GM10248 (cell line): ENCODE measurements at regions not wholly inside any gene's neighbourhood (a gene's known extent, or its start where the extent isn't known, plus 50 kb on each side); places are given as distances from the start of the nearest gene placed in this dataset.
"Not testable (repeated sequence)": the region's sequence is repeated elsewhere in the genome, so short reads cannot be mapped to it uniquely, and the experiment has no call there.

Source experiments
- CTCF ChIA-PET: fragments of 300-600 bp; sonication (Branson Sonifier 250); formaldehyde crosslinking; extraction: SDS; loops from one replicate; lab custom pipeline; 2021; ENCODE audit warnings: antibody characterized with exemption; lab: Yijun Ruan, JAX
- POLR2A ChIA-PET: fragments of 350-650 bp; sonication (Branson Sonifier 250); formaldehyde crosslinking; extraction: SDS; loops from one replicate; lab custom pipeline; 2020; ENCODE audit warnings: antibody characterized with exemption; lab: Yijun Ruan, JAX
- DNase-seq: peaks from one replicate; pipeline ENCODE4 v3.0.0; 2012; ENCODE audit errors: extremely low spot score
- CTCF ChIP-seq: IDR thresholded peaks from 2 replicates; pipeline ENCODE4 v1.5.1; 2012; ENCODE audit warnings: mild to moderate bottlenecking, low read depth; ENCODE audit errors: extremely low read depth, missing control alignments, control extremely low read depth

GRCh38 chr6:3913077-3913957 is 64.1 kb downstream of the FAM50B start:
- no peak for DNase-seq
- ChIA-PET CTCF (interaction anchor here (0.9 to 1.3 kb wide), 5 partner anchors 9 to 633 kb away, joined by 3 to 4 read pairs (median 3); no protein-coding TSS in a partner anchor), POLR2A (no interaction called here)
- TF ChIP-seq CTCF = no peak

GRCh38 chr6:3913958-3914337 is 64.8 kb downstream of the FAM50B start:
- CTCF ChIA-PET = interaction anchor here (0.9 to 1.3 kb wide), 3 partner anchors 19 to 634 kb away, joined by 3 to 4 read pairs (median 3); no protein-coding TSS in a partner anchor
- POLR2A ChIA-PET = no interaction called here
- no peak for DNase-seq
- TF ChIP-seq CTCF = no peak

- no peak for DNase-seq
- TF ChIP-seq CTCF = no peak
- CTCF ChIA-PET = no interaction called here
- POLR2A ChIA-PET = no interaction called here
Measured at GRCh38 chr6:3915076-3915791, 66.1 kb downstream of the FAM50B start.

GRCh38 chr6:3916211-3916610 is 67.0 kb downstream of the FAM50B start:
- ChIA-PET POLR2A (no interaction called here), CTCF (no interaction called here)
- DNase-seq = no peak
- no peak for TF ChIP-seq CTCF

GRCh38 chr6:3916749-3917148 is 67.6 kb downstream of the FAM50B start:
- DNase-seq, POLR2A ChIA-PET: not testable (repeated sequence)
- CTCF ChIA-PET = interaction anchor here (1.1 kb wide), 1 partner anchor 185 kb away, joined by 3 read pairs; no protein-coding TSS in a partner anchor

GRCh38 chr6:3918469-3918868 is 69.3 kb downstream of the FAM50B start:
- TF ChIP-seq CTCF = no peak
- DNase-seq = no peak
- CTCF ChIA-PET = no interaction called here
- POLR2A ChIA-PET = no interaction called here
